H54 (cell line): ENCODE measurements at regions not wholly inside any gene's neighbourhood (a gene's known extent, or its start where the extent isn't known, plus 50 kb on each side); places are given as distances from the start of the nearest gene placed in this dataset.

Experiments
- DNase-seq: peaks from one replicate; pipeline ENCODE4 v3.0.0; 2011; ENCODE audit warnings: low spot score, mixed read lengths; ENCODE audit not compliant: insufficient read length
- FAIRE-seq: peaks from 3 replicates; lab custom pipeline; 2011; peaks lifted over from hg19 to GRCh38; lab: Jason Lieb, UNC
- POLR2A ChIP-seq: IDR thresholded peaks from 2 replicates; pipeline ENCODE4 v1.6.1; 2011; ENCODE audit warnings: low read depth, mild to moderate bottlenecking, low read length

DNA sequence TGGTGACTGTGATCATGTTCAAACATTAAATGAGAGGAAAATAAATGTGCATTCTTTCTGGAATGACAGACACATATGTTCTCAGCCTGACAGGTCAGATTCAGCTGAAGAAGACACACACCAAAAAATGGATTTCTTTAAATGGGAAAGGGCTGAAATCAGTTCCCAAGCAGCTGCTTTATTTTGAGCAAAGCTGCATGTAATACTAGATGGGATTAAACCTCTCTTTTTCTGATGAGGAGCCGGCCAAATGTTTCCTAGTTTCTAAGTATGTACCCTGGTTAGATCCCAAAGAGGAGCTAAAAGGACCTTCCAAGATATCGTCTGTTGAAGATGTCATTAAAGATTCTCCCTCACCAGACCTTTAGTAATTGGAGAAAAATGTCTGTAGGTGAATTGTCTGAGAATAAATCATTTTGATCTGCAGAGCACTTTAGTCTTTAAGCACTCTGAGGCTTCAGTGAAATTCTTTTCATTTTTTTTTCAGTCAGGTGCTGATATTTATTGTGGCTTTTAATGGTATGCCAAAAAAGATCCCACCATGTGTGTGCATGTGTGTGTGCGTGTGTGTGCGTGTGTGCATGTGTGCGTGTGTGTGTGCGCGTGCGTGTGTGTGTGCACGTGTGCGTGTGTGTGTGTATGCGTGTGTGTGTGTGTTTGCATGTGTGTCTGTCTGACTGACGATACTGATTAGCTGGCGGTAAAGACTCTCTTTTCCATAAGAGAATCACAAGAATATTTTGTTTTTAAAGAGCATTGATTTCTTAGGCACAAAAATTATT is 175.8 kb downstream of the IRS1 start:
- no peak for DNase-seq
- TF ChIP-seq POLR2A = no peak
- no peak for FAIRE-seq

DNA sequence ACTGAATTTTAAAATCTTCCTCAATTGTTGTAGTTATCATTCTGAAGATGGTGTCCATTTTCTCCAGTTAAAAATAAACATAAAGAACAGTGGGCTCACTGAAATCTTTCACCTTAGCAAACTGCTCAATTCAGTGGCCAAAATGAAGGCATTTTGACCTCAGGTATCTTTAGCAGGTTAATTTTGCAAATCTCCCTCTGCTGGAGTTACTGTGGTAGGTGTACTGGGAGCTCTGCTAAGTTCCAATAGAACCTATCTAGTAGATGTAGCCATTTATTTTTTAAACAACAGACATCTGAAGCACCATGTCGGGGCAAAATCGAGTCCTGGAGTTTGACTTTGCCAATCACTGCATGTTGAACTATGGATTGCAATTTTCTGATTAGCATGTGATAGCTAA is 177.1 kb downstream of the IRS1 start:
- no peak for TF ChIP-seq POLR2A
- FAIRE-seq = no peak

DNA sequence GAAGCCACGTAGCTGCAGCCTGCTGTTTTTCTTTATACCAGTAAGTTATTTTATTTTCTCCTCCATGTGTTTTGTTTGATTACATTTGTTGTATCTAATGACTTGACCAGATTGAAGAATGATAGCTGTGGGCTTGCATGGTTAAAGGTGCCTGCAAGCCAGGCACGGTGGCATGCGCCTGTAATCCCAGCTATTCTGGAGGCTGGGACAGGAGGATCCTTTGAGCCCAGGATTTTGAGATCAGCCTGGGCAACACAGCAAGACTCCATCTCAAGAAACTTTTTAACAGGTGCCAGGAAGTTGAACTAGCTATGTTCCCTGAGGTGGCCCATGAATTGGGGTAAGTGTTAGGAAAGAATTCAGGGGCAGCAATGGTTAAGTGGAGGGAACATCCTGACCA is 179.4 kb downstream of the IRS1 start:
- TF ChIP-seq POLR2A = no peak
- FAIRE-seq (no peak), DNase-seq (no peak)

More for the DNA sequence above, 177.1 kb downstream of the IRS1 start:
- no peak for DNase-seq

DNA sequence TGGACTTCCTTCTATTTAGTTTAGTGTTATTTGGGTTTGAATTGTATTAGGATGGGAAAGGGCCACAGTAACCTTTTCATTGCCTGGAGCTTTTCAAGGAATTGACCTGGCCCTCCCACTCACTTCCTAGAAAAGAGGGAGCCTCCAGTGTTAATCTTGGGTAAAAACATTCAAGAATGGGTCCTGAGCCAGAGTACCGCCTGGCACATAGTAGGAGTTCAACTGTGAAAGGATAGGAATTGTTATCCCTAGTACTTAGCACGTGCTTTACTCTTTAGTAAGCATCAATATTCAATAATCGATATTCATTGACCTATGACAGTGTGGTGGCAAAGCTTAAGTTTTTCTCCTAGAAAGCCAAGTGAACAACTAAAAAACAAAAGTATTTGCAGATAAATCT is 179.9 kb downstream of the IRS1 start:
- DNase-seq = no peak
- FAIRE-seq = no peak
- TF ChIP-seq POLR2A = no peak

DNA sequence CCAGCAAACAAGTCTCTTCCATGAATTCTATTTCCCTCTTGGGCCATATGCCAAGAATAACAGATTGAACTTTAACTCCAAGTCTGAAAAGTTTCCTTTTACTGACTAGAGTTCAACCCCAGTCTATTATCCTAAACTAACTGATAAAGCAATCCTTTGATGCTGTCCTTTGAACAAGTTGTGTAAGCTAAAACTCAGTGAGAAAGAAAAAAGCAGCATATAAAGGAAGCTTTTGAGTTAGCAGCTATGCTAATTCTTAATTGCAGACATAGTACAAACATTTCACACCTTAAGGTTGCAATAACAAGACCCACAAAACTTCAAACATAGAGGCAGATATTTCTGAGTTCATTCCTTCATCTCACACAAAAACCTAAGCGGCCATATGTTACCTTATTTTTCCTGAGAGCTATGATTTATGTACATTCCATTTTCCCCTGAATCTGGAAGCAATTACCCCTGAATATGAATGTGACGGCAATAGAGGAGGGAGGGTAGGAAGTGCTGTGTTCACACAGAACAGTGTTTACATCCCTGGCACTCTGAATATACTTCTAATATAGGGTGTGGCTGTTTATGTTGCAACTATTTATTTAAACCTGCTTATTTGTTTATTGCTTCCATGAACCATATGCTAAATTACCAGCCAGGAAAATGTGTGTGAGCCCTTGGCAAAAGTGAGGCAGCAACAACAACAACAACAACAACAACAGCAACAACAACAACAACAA is 180.6 kb downstream of the IRS1 start:
- no peak for TF ChIP-seq POLR2A
- FAIRE-seq (no peak), DNase-seq (no peak)

DNA sequence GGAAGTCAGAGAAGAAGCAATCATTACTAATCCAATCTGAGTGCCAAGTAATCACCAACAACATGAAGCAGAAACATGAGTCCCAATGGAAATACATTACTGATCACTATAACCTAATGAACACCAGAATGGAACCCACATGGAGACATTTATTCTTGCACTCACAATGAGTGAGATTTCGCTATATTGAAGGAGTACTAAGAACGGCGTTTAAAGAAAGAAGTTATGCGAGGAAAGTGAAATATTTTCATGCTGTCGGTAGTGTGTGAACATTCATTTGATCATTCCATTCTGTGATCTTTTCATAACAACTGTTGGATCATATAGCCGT is 181.1 kb downstream of the IRS1 start:
- TF ChIP-seq POLR2A = no peak
- FAIRE-seq = no peak
- no peak for DNase-seq

DNA sequence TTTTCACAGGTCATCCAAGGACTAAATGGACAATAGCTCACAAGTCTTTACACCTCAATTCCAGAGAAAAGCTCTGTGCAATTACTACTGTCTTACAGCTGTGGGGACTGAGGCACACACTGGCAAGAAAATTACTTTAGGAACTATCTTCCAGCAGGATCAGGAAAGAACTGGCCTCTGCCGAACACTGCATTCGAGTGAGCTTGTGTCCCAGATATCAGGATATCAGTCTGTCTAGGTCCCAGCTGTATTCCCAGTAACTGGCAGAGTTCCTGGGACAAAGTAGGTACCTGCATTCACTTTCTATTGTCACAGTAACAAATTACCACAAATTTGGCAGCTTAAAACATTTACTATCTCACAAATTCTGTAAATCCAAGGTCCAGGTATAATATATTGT is 183.7 kb downstream of the IRS1 start:
- DNase-seq = no peak
- no peak for TF ChIP-seq POLR2A
- no peak for FAIRE-seq

DNA sequence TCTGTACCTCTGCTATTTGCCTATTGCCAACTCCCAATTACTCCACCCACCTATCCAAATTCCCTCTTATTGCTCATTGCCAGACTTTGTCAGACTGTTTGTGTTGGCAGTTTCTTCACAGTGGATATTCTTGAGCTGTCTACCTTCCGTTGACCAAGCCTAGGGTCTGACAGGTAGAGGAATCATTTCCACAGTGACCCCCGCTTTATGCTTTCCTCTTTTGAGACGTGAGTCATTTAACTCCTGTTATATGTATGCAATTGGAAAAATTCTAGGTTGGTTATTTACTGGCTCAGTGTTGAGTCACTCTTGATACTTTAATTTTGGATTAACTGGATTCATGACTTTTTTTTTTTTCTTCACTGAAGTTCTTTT is 187.7 kb downstream of the IRS1 start:
- TF ChIP-seq POLR2A = no peak
- DNase-seq (peak; percentile 14), FAIRE-seq (peak; percentile 97)

DNA sequence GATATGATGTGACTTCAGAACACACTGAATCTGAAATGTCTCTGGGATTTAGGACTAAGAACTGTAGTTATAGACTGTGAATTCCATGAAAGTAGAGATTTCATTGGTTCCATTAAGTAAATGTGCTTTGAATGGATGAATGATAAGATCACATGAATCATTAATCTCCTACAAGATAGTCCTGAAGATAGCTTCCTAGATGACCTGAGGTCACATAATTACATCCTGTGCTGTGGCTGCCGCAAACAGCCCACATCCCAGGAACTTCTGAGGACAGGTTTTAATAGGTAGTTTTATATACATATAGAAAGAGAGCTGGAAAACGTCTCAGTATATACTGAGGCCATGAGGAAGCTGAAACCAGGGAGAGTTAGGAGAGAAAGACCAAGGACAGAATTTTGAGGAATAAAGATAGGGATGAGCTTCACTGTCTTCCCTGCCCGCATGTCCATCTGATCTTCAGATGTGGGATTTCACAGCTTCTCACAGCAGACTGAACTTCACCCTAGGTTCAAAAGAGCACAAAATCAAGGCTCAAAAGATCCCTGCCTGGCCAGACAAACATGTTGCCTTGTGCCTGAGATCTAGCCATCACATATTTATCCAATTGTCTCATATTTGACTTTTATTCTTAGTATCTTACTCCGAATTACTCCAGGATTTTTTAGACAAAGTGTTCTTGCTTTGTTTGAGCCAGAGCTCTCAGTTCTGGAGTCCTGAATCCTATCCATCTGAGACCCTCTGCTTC is 188.2 kb downstream of the IRS1 start:
- DNase-seq (no peak), FAIRE-seq (no peak)
- no peak for TF ChIP-seq POLR2A

DNA sequence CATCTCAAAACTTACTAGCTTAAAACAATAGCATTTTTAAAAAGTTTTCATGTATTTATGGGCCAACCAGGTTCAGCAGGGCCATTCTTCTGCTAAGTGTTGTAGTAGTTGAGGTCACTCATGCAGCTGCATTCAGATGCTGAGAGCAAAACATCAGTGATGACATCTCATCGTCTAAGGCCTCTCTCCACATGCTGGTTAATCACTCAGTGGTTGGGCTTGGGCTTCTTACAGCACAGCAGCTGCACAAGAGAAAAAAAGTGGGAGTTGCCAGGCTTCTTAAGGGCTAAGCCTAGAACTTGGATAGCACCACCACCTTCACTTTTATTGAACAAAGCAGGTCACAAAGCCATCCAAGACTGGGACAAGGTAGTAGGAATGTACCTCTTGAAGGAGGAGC is 190.3 kb downstream of the IRS1 start:
- DNase-seq (no peak), FAIRE-seq (no peak)
- TF ChIP-seq POLR2A = no peak

DNA sequence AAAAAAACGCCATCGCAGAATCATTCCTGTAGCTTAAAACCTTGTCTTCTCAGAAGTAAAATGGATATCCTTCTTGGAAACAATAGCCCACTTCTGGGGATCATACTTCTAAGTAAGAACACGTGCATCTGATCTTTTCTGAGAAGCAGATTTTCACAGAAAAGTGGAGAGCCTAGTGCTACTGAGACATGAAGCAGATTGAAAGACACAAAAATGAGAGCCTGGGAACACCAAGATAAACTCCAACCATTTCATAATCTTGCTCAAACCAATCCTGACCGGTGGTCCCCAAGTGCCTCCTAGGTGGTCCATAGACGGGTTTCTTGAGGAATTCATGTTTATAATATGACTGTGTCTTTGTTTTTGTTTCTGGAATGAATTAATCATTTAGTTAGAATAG is 191.2 kb downstream of the IRS1 start:
- no peak for FAIRE-seq
- TF ChIP-seq POLR2A = no peak
- DNase-seq = no peak

DNA sequence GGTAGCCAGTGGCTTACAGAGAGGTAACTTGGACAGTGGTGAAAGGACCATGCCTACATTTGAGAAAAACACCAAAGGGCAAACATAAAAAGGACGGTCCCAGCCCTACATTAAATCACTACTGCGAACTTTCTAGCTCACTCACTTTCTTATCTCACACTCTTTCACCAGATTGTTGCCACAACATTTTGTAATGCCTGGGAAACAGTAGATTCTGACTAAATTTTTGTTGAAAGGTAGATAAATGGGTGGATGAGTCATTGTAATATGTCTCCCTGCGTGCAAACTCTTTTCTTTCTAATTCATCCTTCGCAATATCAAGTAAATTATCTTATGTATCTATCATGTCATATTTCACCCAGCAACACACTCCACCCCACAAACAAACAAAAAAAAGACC is 192.2 kb downstream of the IRS1 start:
- FAIRE-seq = peak; percentile 76
- no peak for TF ChIP-seq POLR2A
- no peak for DNase-seq

DNA sequence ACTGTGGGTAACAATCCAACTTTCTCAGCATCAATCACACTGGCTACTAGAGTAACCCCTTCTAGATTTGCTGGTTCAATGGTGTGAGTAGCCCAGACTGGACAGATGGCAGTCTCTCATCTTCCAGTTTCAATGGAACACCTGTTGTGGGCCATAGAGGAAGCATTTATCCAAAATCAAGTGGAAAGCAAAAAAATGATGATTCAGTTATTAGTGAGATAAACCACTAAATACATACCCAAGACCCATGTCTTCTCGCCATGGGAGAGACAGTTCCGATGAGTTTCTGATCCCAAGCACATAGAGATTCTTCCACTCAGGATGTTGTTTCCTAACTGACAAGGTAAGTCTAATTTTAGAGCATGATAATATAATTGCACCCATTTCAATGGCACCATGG is 194.0 kb downstream of the IRS1 start:
- DNase-seq (no peak), FAIRE-seq (no peak)
- TF ChIP-seq POLR2A = no peak

DNA sequence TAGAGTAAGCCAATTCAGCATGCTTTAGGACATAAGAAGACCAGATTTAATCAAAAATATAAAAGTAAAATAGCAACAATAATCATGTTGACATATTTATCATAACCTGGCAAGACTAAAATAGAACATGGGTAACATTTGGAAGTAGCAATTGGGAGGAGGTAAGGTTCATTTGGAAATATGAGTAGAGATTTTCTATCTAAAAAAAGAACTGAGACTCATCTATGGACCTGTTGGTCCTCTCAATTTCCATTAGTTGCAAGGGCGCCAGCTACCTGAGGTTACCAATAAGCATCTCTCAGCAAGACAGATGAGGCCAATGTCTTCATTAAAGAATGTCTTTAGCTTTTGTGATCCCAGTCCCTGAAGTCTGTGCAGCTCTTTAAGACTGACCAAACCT is 196.0 kb downstream of the IRS1 start:
- TF ChIP-seq POLR2A = no peak
- DNase-seq (no peak), FAIRE-seq (no peak)
